ENCODE measurements at regions not wholly inside any gene's neighbourhood (a gene's known extent, or its start where the extent isn't known, plus 50 kb on each side); places are given as distances from the start of the nearest gene placed in this dataset.
A peak's percentile ranks its signal among the peaks of the same experiment; 100 is the strongest.
"Not testable (repeated sequence)": the region's sequence is repeated elsewhere in the genome, so short reads cannot be mapped to it uniquely, and the experiment has no call there.

DNA sequence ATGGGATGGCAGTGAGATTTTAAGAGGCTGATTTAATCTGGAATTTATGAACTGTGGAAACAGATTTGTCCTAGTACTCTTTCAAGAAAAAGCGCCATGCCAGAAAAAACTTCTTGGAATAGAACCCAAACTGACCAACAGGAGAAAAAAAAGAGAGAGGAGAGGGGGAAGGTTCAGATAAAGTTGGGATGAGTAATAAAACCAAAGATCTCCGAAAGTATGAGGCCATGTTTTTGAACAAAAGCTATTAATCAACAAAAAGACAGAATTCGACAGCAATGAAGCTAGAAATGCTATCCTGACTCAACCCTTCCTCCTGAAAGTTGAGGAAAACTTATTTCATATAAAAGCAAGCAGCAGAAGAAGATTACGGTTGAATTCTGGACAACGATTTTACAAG is 135.5 kb downstream of the CEMIP2 start:
- peak; percentile 28 for DNase-seq

- DNase-seq: no peak
These were observed 137.8 kb downstream of the CEMIP2 start for GRCh38 chr9:71630377-71630995.

- DNase-seq: no peak
These were observed 138.6 kb downstream of the CEMIP2 start for GRCh38 chr9:71629578-71630215.

- DNase-seq: no peak
These were observed 140.1 kb downstream of the CEMIP2 start for GRCh38 chr9:71628247-71628646.

DNA sequence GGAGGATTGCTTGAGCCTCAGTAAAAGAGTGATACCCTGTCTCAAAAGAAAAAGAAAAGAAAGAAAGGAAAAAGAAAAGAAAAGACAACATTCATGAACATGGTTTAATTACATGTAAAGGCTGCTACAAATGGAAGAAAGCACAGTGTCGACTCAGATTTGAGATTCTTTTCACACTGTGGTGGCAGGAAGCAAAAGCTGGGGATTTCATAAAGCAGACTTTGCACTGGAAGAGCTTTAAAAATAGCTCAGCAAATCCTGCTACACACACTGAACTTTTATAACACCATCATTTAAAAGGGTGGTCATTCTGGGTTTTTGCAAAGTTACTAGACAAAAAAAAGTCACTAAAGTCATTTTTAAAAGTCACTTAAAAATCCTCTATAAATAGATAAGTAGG is 140.8 kb downstream of the CEMIP2 start:
- no peak for DNase-seq

GRCh38 chr9:71626395-71626794 is 141.9 kb downstream of the CEMIP2 start:
- DNase-seq: no peak

DNA sequence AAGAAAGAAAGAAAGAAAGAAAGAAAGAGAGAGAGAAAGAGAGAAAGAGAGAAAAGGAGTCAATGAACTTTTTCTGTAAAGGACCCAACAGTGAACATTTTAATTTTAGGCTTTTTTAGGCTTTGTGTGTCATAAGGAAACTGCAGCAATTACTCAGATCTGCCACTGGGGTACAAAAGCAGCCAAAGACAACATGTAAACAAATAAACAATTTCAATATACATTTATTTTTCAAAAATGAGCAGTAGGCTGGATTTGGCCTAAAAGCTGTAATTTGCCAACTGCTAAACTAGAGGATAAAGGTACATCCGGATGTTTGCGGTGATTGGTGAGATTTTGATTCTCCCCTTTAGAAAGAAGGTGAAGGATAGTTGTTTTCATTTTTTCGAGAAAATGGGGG is 143.6 kb downstream of the CEMIP2 start:
- DNase-seq: no peak

DNA sequence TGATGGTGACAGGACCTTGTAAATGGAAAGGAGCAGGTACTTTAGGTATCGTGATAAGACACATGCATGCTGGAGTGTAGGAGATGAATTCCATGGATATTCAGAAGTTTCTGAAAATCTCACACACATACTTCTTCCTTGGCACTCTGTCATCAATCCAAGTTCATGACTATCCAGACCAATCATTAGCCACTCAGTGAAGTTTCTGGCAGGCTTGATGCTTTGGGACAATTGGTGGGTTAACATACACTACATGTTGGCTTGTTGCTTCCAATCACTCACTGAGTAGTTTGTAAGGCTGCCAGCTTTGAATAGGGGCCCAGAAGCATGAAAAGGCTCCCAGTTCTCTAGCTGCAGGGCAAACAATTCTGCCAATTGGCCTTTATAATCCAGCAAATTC is 147.6 kb downstream of the CEMIP2 start:
- no peak for DNase-seq

- DNase-seq: no peak
These were observed 148.0 kb downstream of the CEMIP2 start for GRCh38 chr9:71620331-71620730.

- DNase-seq: no peak
These were observed 148.4 kb downstream of the CEMIP2 start for GRCh38 chr9:71619926-71620325.

DNA sequence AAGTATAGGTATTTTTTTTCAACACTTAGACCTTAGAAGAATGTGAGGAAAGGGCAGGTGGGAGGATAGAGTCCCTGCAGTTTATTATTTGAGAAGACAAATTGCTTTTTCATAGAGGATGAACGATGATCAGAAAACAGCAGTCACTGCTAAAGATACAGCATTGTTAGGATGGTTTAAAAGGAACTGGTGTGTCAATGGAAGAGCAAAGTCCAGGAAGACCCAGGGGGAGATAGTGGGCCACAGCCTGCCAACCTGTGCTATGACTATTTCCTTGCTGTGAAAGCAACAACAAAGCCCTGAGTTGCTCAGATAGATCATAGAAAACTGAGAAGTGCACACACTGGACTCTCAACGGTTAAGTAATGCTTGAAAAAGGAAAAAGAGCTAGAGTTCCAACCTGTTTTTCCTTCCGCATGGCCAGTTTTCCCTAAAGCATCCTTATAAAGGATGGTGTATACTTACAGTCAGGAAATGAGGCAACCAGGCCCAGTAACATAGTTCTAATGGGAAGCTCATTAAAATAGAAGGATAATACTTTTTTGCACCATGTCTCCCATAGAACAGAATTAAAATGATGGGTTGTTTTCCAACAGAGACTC is 153.8 kb downstream of the CEMIP2 start:
- DNase-seq: no peak

GRCh38 chr9:71612889-71613288 is 155.4 kb downstream of the CEMIP2 start:
- DNase-seq: no peak

GRCh38 chr9:71609448-71609830 is 158.9 kb downstream of the CEMIP2 start:
- no peak for DNase-seq

DNA sequence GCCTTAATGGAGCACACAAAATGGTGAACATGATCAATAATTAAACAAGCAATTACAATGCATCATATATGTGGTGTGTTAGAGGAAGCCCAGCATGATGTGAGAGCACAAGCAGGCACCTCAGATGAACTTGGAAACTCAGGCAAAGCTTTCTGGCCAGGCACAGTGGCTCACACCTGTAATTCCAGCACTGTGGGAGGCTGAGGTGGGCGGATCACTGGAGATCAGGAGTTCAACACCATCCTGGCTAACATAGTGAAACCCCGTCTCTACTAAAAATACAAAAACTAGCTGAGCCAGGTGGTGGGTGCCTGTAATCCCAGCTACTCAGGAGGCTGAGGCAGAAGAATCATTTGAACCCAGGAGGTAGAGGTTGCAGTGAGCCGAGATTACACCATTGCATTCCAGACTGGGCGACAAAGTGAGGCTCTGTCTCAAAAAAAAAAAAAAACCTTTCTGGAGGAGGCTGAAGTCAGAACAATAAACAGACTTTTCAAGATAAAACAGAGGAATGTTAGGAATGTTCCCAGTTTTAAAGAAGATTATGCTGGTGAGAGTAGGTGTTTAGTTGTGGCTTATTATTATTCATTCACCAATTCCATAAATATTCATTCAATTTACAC is 159.4 kb downstream of the CEMIP2 start:
- DNase-seq: peak; percentile 36

- no peak for DNase-seq
These were observed 160.3 kb downstream of the CEMIP2 start for GRCh38 chr9:71608021-71608420.

DNA sequence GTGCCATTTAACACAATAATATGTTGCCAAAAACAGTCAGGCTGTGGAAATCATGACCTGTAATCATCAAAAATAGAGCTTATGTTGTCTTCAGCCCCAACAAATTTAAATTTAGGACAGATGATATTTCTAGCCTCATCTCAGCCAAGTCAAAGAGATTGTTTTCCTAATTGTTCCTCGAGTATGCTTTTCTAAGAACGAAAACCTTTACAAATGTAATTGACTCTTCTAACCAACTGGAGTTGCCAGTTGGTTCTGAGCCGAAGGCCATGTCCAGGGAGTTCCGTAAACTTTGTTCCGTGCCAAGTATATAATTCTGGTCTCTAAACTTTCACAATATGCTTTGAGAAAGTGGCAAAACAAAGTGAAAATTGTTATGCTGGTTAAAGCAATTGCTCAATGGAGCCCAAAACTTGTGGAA is 160.8 kb downstream of the CEMIP2 start:
- no peak for DNase-seq

GRCh38 chr9:71604197-71605063 is 163.9 kb downstream of the CEMIP2 start:
- peak; percentile 68 for DNase-seq

- DNase-seq: no peak
These were observed 165.7 kb downstream of the CEMIP2 start for GRCh38 chr9:71602652-71603051.

GRCh38 chr9:71595762-71596161 is 172.6 kb downstream of the CEMIP2 start:
- DNase-seq: not testable (repeated sequence)

- DNase-seq: no peak
These were observed 173.8 kb downstream of the CEMIP2 start for GRCh38 chr9:71594541-71594940.

- peak; percentile 56 for DNase-seq
These were observed 175.9 kb downstream of the CEMIP2 start for GRCh38 chr9:71592400-71592799.

DNA sequence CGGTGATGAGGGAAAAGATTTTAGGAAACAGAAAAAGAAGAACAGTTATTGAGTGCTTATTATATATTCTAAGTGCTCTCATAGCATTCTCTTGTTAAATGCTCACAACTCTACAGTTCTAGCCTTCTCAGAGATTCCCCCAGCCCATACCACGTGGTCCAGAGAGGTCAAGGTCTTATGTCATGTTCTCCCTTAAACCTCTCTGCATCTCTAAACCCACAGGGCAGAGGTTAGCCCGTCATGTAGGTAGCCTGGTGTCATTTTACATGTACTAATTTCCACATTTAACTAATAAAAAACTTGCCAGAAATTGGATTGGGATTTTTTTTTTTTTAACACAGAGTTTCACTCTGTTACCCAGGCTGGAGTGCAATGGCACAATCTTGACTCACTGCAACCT is 178.0 kb downstream of the CEMIP2 start:
- no peak for DNase-seq

DNA sequence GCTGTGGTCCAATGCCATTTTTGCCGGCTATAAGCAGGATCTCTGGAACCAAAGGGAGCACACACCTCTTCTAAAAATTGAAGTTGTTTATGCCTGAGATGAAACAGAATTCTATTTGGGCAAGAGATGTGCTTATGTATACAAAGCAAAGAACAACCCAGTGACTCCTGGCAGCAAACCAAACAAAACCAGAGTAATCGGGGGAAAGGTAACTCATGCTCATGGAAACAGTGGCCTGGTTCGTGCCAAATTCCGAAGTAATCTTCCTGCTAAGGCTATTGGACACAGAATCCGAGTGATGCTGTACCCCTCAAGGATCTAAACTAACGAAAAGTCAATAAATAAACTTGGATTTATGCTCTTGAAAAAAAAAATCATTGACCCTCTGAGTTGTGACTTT is 178.7 kb downstream of the CEMIP2 start:
- DNase-seq: no peak
